ENCODE measurements at regions not wholly inside any gene's neighbourhood (a gene's known extent, or its start where the extent isn't known, plus 50 kb on each side); places are given as distances from the start of the nearest gene placed in this dataset.

- Histone ChIP-seq H3K36me3 (ENCODE audit: low read depth) (no peaks in the 10 kb centered on the region), H3K4me1 (ENCODE audit: insufficient read depth, poor library complexity, severe bottlenecking) (no peaks in the 10 kb centered on the region), H3K27ac (ENCODE audit: poor library complexity, severe bottlenecking) (no peak overlapping the region), H3K27me3 (ENCODE audit: insufficient read depth, poor library complexity, severe bottlenecking) (no peaks in the 10 kb centered on the region), H3K9me3 (ENCODE audit: severe bottlenecking) (no peaks in the 10 kb centered on the region), H3K4me3 (ENCODE audit: severe bottlenecking) (no peak overlapping the region)
- ATAC-seq (ENCODE audit: low read depth) = no peak
- no peak for DNase-seq (ENCODE audit: low spot score)
- TF ChIP-seq, protein P1, sequence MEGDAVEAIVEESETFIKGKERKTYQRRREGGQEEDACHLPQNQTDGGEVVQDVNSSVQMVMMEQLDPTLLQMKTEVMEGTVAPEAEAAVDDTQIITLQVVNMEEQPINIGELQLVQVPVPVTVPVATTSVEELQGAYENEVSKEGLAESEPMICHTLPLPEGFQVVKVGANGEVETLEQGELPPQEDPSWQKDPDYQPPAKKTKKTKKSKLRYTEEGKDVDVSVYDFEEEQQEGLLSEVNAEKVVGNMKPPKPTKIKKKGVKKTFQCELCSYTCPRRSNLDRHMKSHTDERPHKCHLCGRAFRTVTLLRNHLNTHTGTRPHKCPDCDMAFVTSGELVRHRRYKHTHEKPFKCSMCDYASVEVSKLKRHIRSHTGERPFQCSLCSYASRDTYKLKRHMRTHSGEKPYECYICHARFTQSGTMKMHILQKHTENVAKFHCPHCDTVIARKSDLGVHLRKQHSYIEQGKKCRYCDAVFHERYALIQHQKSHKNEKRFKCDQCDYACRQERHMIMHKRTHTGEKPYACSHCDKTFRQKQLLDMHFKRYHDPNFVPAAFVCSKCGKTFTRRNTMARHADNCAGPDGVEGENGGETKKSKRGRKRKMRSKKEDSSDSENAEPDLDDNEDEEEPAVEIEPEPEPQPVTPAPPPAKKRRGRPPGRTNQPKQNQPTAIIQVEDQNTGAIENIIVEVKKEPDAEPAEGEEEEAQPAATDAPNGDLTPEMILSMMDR (IDR thresholded peaks at IDR 0.05; ENCODE audit: poor library complexity, severe bottlenecking) = no peak
Measured at GRCh38 chr1:38204698-38205097, 158.1 kb upstream of the POU3F1 start.

- H3K27me3 ChIP-seq (ENCODE audit: insufficient read depth, poor library complexity, severe bottlenecking) = no peaks in the 10 kb centered on the region
- H3K36me3 ChIP-seq (ENCODE audit: low read depth) = no peaks in the 10 kb centered on the region
- H3K9me3 ChIP-seq (ENCODE audit: severe bottlenecking) = no peaks in the 10 kb centered on the region
- no peaks in the 10 kb centered on the region for H3K4me1 ChIP-seq (ENCODE audit: insufficient read depth, poor library complexity, severe bottlenecking)
- no peak overlapping the region for H3K4me3 ChIP-seq (ENCODE audit: severe bottlenecking)
- ATAC-seq (ENCODE audit: low read depth) (no peak), DNase-seq (ENCODE audit: low spot score) (no peak)
- TF ChIP-seq, protein P1 (IDR thresholded peaks at IDR 0.05; ENCODE audit: poor library complexity, severe bottlenecking) = no peak
- H3K27ac ChIP-seq (ENCODE audit: poor library complexity, severe bottlenecking) = no peak overlapping the region
Measured at GRCh38 chr1:38203441-38203840, 156.8 kb upstream of the POU3F1 start.

- Histone ChIP-seq H3K4me3 (ENCODE audit: severe bottlenecking) (no peak overlapping the region), H3K27me3 (ENCODE audit: insufficient read depth, poor library complexity, severe bottlenecking) (no peaks in the 10 kb centered on the region), H3K4me1 (ENCODE audit: insufficient read depth, poor library complexity, severe bottlenecking) (no peaks in the 10 kb centered on the region), H3K27ac (ENCODE audit: poor library complexity, severe bottlenecking) (no peak overlapping the region), H3K9me3 (ENCODE audit: severe bottlenecking) (no peaks in the 10 kb centered on the region), H3K36me3 (ENCODE audit: low read depth) (no peaks in the 10 kb centered on the region)
- ATAC-seq (ENCODE audit: low read depth) = no peak
- no peak for DNase-seq (ENCODE audit: low spot score)
- TF ChIP-seq, protein P1 (IDR thresholded peaks at IDR 0.05; ENCODE audit: poor library complexity, severe bottlenecking) = no peak
Measured at GRCh38 chr1:38201431-38201830, 154.8 kb upstream of the POU3F1 start.

DNA sequence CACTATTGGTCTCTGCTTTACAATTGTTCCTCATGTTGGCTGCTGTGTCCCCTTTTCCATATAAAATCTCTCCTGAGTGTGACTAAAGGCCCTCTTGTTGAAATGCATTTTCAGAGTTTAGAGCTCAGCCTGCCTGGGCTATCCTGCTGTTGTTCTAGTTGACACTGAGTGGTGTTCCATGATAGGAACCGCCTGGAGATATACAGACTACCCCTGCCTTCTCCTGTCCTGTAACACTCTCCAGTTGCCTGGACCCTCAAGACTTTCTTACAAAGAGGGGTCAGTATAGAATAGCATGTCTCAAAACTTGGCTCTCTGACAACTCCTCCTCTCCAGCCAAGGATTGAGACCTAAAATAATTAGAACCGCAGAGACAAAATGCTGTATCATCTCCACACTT lies 152.0 kb upstream of the POU3F1 start:
- no peaks in the 10 kb centered on the region for H3K36me3 ChIP-seq (ENCODE audit: low read depth)
- ATAC-seq (ENCODE audit: low read depth) = no peak
- H3K27ac ChIP-seq (ENCODE audit: poor library complexity, severe bottlenecking) = no peak overlapping the region
- no peak for DNase-seq (ENCODE audit: low spot score)
- TF ChIP-seq, protein P1 (IDR thresholded peaks at IDR 0.05; ENCODE audit: poor library complexity, severe bottlenecking) = no peak
- H3K9me3 ChIP-seq (ENCODE audit: severe bottlenecking) = no peaks in the 10 kb centered on the region
- H3K27me3 ChIP-seq (ENCODE audit: insufficient read depth, poor library complexity, severe bottlenecking) = peaks cover 7% of the 10 kb centered on the region
- H3K4me1 ChIP-seq (ENCODE audit: insufficient read depth, poor library complexity, severe bottlenecking) = no peaks in the 10 kb centered on the region
- H3K4me3 ChIP-seq (ENCODE audit: severe bottlenecking) = no peak overlapping the region

DNA sequence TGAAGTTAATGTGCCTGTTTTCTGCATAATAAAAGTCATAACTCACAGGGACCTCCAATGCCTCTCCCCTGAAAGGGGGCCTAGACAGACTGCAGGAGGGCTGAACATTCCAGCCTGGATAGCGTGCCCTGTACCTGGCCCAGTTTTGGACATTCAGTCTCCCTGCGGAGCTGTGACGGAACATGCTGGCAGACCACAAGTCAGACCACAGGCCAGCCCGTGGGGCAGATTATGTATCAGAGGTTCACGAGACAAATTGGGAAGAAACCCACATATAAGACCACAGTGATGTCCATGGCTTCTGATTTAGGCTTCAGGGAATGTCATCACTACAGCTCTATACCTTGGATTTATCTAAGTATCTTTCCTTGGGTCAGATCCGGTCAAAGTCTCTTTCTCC lies 151.5 kb upstream of the POU3F1 start:
- TF ChIP-seq, protein P1 (IDR thresholded peaks at IDR 0.05; ENCODE audit: poor library complexity, severe bottlenecking) = no peak
- H3K27me3 ChIP-seq (ENCODE audit: insufficient read depth, poor library complexity, severe bottlenecking) = peaks cover 7% of the 10 kb centered on the region
- DNase-seq (ENCODE audit: low spot score) (no peak), ATAC-seq (ENCODE audit: low read depth) (no peak)
- H3K4me1 ChIP-seq (ENCODE audit: insufficient read depth, poor library complexity, severe bottlenecking) = no peaks in the 10 kb centered on the region
- no peak overlapping the region for H3K27ac ChIP-seq (ENCODE audit: poor library complexity, severe bottlenecking)
- no peak overlapping the region for H3K4me3 ChIP-seq (ENCODE audit: severe bottlenecking)
- H3K36me3 ChIP-seq (ENCODE audit: low read depth) = no peaks in the 10 kb centered on the region
- H3K9me3 ChIP-seq (ENCODE audit: severe bottlenecking) = no peaks in the 10 kb centered on the region

Measured in RWPE2 (cell line).